ENCODE measurements at regions not wholly inside any gene's neighbourhood (a gene's known extent, or its start where the extent isn't known, plus 50 kb on each side); places are given as distances from the start of the nearest gene placed in this dataset.
"Not testable (repeated sequence)": the region's sequence is repeated elsewhere in the genome, so short reads cannot be mapped to it uniquely, and the experiment has no call there.

- DNase-seq (ENCODE audit: low read depth) = no peak
Observed at GRCh38 chr12:89289720-89290119, 62.6 kb downstream of the DUSP6 start.

GRCh38 chr12:89288959-89289358, 63.3 kb downstream of the DUSP6 start:
- no peak for DNase-seq (ENCODE audit: low read depth)

DNA sequence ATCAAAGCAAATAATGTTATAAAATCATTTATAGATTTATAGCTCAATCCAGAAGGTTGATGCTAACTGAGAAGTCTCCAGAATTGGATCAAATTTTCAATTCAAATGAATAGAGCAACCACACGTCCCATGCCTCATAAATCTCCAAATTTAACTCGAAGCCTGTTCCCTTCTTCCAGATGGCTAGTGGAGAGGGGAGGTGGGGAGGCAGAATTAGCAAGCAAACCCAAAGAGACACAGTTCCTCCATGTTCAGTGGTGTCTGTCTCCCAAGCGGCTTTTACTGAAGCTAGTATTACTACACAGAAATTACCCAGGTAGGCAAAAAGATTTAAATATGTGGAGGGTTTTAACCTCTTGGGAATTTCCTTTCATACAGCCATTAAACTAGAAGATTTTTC, 65.8 kb downstream of the DUSP6 start:
- no peak for DNase-seq (ENCODE audit: low read depth)

GRCh38 chr12:89281539-89281867, 70.8 kb downstream of the DUSP6 start:
- no peak for DNase-seq (ENCODE audit: low read depth)

- no peak for DNase-seq (ENCODE audit: low read depth)
Observed at GRCh38 chr12:89280833-89281538, 71.3 kb downstream of the DUSP6 start.

- no peak for DNase-seq (ENCODE audit: low read depth)
Observed at GRCh38 chr12:89279499-89279898, 72.8 kb downstream of the DUSP6 start.

DNA sequence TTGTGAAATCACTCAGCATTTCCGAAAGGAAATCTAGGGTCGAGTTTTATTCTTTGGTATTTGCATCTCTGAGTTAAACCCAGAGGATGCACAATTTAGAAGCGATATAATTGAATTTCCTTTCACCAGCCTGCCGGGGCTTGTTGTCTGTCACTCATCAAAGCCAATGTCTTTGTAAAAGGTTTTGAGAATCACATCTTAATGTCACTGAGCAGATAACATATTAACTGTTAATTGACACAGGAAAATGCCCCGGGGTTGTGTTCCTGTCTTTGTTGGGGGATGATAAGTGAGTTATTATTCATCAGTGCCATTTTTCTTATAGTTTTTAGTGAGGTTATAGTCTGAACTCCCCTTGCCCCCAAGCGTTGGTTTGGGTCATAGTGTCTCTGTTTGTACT, 73.4 kb downstream of the DUSP6 start:
- no peak for DNase-seq (ENCODE audit: low read depth)

DNA sequence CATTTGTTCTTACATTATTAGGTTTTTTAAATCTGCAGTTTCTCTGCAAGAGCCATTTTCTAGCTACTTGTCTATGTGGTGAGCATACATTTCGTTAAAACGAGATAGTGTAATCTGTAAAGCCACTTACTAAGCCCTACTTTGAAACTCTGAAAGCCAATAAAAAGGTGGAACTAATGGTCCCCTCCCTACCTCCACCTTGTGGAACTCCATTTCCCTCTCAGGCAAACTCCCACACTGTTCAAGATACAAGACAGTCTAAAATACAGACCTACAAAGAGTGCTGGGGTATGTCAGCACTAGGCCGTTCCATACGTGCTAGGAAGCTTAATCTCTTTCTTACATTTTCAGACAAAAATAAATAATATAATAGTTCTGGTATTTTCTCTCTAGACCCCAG, 74.1 kb downstream of the DUSP6 start:
- no peak for DNase-seq (ENCODE audit: low read depth)

DNA sequence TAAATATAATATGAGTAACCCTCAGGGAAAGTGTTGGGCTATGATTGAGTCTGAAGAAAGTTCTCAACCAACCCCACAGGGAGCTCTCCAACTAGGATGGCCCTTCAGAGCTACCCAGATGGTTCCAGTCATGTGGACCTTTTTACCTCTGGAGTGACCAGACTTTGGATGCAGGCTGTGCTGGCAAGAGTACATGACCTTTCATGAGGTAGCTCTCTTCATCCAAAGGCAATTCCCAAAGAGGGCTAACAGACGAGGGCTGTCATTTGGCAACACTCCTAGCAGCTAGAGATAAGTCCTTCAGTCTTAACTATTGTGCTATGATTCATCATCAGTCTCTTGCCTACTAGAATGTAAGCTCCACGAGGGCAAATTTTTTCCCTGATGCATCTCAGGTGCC, 75.4 kb downstream of the DUSP6 start:
- no peak for DNase-seq (ENCODE audit: low read depth)

DNA sequence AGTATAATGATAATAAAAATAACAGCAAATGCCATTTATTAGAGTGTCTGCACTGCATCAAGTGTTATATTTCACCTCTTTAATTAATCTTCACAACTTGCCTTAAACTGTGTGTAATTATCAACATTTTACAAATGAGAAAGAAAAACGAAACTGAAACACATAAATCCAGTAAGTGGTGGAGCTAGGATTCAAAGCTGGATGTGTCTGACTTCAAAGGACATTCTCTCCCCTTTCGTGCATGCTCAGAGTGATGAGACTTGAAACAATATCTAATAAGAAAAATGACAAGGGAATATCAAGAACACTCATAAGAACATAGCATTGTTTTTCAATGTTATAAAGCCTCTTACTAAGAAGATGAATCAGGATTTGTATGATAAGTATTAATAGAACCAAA, 78.8 kb downstream of the DUSP6 start:
- DNase-seq (ENCODE audit: low read depth) = no peak

DNA sequence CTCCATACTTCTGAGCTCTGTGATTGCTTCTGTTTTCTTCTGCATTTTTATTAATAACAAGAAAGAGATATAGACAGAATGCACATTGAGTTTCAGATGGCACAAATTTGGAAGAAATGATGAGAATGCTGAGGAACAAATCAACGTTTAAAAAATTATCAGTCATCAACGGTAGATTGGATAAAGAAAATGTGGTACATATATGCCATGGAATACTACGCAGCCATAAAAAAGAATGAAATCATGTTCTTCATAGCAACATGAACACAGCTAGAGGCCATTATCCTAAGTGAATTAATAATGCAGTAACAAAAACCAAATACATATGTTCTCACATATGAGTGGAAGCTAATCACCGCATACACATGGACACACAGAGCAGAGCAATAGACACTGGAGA, 81.8 kb downstream of the DUSP6 start:
- no peak for DNase-seq (ENCODE audit: low read depth)

GRCh38 chr12:89269174-89269573, 83.1 kb downstream of the DUSP6 start:
- no peak for DNase-seq (ENCODE audit: low read depth)

GRCh38 chr12:89267404-89267803, 84.9 kb downstream of the DUSP6 start:
- no peak for DNase-seq (ENCODE audit: low read depth)

DNA sequence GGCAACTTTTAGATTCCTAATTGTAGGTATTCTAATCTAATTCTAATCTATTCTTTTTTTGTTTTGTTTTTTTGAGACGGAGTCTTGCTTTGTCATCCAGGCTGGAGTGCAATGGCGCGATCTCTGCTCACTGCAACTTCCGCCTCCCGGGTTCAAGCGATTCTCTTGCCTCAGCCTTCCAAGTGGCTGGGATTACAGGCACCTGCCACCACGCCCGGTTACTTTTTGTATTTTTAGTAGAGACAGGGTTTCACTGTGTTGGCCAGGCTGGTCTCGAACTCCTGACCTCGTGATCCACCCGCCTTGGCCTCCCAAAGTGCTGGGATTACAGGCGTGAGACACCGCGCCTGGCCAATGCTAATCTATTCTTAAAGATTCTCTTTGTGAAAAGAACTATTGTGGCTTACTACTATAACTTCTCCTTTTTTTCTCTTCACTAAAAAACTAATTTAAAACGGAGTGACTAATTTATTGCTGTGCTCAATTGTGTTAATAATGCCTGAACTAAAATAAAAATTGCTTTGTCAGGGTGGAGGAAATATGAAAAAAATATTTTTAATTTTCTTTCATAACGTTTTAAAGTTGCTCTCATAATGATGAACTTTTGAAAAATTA, 85.6 kb downstream of the DUSP6 start:
- DNase-seq (ENCODE audit: low read depth) = not testable (repeated sequence)

DNA sequence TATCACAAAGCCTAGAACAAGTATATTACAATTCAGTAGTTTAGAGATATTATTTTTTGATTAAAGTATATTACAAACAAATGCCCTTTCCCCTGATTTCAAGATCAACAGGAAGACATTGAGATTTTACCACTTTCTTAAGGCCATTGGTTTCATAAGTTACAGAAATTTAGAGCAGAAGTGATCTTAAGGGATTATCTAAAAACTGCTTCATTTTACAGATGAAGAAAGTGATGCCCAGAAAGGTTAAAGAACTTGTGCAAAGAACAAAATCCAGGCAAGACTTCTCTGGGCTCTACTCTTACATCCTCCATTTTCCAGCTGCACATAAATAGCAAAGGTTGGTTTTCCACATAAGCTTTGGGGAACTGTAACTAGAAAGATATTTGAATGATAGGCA, 87.5 kb downstream of the DUSP6 start:
- no peak for DNase-seq (ENCODE audit: low read depth)

- DNase-seq (ENCODE audit: low read depth) = no peak
Observed at GRCh38 chr12:89263900-89264299, 88.4 kb downstream of the DUSP6 start.

DNA sequence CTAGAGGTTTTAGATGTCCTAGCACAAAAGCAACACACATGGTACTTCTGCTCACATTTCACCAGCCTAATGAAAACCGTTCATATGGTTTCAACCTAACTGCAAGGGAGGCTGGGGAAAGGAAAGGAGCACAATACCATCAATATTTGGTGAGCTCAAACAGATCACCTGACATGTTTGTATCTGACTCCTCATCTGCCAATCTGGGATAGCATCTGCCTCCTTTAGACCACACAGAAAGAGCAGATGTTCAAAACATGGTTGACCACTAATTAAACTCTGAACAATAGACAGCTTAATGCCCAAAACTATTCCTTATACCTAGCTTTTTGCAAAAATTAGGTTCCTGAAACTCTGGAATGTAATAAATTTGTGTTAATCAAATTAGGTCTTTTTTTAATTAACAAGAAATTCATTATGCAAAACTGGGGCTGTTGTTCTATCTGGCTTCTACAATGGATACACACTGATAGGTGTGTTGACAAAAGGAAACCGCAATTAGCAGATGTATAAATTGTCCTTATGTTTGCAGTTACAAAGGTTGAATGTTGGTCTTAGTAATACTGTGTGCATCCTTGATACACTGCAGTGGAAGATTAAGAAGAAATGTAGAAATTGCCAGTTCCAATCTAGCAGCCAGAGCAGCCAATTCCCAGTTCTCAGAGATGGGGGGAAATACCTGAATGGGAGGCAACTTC, 89.3 kb downstream of the DUSP6 start:
- no peak for DNase-seq (ENCODE audit: low read depth)

DNA sequence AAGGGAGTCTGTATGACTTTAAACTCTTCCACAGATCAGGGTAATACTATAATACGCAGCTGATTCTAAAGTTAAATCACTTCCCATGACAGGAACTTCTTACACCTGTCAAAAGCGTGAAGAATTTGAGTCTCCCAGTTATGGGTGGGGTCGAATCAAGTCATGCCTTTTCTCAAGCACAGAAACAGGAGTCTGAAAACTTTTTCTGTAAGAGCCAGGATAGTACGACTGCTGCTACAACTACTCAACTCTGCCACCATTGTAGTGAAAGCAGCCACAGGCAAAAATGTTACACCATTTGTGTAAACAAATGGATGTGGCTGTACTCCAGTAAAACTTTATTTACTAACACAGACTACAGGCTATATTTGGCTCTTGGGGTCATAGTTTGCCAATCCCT, 90.3 kb downstream of the DUSP6 start:
- no peak for DNase-seq (ENCODE audit: low read depth)

DNA sequence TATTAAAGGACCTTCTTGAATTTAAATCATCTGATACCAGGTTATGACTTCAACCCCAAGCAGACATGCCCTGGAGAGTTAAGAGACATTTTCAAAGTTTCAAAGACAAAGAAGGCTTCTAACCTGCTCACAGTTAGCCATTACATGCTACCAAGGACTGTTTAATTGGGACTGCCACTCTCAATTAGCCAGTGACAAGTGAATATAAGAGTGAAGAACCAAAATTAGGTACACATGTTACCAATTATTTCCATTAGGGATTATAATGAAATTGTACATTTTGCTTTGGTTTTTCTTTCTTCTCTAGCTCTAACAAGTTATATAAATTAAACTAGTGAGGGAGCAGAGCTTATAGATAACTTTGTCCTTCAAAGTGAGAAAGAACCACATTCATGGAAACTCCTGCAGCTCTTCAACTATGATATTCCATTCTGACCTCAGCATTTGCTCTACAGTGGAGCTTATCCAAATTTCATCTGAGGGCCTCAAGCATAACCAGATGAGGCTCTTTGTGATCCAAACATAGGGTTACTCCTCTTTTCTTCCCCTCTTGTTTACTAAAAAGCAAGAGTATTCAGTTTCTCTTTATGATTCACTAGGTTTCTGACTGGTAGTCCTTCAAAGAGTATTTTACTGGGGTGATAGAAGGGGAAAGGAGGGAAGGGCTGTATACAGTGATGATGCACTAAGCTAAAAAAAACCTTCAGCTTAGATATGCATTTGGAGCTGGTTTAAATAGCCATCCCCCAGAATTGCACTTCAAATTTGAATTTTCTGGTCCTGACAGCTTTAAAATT, 91.3 kb downstream of the DUSP6 start:
- no peak for DNase-seq (ENCODE audit: low read depth)

DNA sequence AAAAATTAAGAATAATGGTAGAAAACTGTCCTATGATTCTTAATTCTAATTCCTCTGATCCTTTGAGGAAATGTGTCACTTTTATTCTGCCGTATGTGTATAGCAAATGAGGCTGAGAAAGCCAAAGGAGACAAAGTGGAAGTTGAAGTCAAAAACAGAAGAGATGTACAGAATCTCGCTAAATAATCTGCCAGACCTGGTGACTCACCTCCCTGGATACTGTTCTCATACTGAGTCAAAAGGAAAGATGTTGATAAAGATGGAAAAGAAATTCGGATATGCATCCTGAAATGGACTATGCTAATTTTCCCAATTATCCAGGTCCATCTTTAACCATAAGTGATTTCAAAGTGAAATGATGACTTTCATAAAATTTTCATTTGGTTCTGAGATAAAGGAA, 92.5 kb downstream of the DUSP6 start:
- no peak for DNase-seq (ENCODE audit: low read depth)

GRCh38 chr12:89258240-89258969, 93.9 kb downstream of the DUSP6 start:
- DNase-seq (ENCODE audit: low read depth) = no peak

DNA sequence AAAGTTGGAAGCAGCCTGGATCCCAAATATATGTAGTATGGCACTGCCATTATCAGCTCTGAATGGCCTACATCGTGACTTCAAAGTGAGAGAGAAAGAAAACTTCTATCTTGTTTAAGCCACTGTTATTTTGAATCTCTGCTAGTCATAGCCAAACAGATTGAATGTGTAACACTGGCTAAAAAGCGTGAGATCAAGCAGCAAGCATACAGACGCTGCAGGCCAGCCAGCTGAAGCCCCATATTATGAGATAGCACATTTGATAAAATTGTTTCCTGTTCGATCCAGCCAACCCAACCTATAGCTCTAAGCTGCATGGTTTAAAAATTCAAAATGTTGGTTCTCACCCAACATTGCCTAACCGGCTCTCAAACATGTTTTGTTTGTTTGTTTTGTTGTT, 95.0 kb downstream of the DUSP6 start:
- DNase-seq (ENCODE audit: low read depth) = no peak

Measured in forelimb muscle (tissue), 1 donor.